ENCODE measurements at regions not wholly inside any gene's neighbourhood (a gene's known extent, or its start where the extent isn't known, plus 50 kb on each side); places are given as distances from the start of the nearest gene placed in this dataset.
"Not testable (repeated sequence)": the region's sequence is repeated elsewhere in the genome, so short reads cannot be mapped to it uniquely, and the experiment has no call there.

GRCh38 chr2:59856391-59856790 is 697.1 kb downstream of the BCL11A start:
- no peak for DNase-seq

- no peak for DNase-seq
Measured at GRCh38 chr2:59853032-59853431, 700.4 kb downstream of the BCL11A start.

GRCh38 chr2:59851836-59852475 is 701.5 kb downstream of the BCL11A start:
- DNase-seq = no peak

- DNase-seq = no peak
Measured at GRCh38 chr2:59850554-59850953, 702.9 kb downstream of the BCL11A start.

- DNase-seq = no peak
Measured at GRCh38 chr2:59833941-59834340, 719.5 kb downstream of the BCL11A start.

GRCh38 chr2:59830601-59831000 is 722.9 kb downstream of the BCL11A start:
- DNase-seq = no peak

GRCh38 chr2:59827677-59828076 is 725.8 kb downstream of the BCL11A start:
- DNase-seq = no peak

GRCh38 chr2:59826177-59826576 is 727.3 kb downstream of the BCL11A start:
- no peak for DNase-seq

GRCh38 chr2:59824314-59824713 is 729.1 kb downstream of the BCL11A start:
- no peak for DNase-seq

- no peak for DNase-seq
Measured at GRCh38 chr2:59816075-59816474, 737.4 kb downstream of the BCL11A start.

GRCh38 chr2:59810283-59810682 is 743.2 kb downstream of the BCL11A start:
- not testable (repeated sequence) for DNase-seq

GRCh38 chr2:59806486-59806885 is 747.0 kb downstream of the BCL11A start:
- DNase-seq = no peak

GRCh38 chr2:59804732-59805131 is 748.7 kb downstream of the BCL11A start:
- DNase-seq = no peak

- DNase-seq = no peak
Measured at GRCh38 chr2:59803586-59803985, 749.9 kb downstream of the BCL11A start.

- no peak for DNase-seq
Measured at GRCh38 chr2:59798687-59799232, 754.7 kb downstream of the BCL11A start.

- DNase-seq = no peak
Measured at GRCh38 chr2:59791004-59791618, 762.3 kb downstream of the BCL11A start.

- no peak for DNase-seq
Measured at GRCh38 chr2:59790186-59791003, 763.1 kb downstream of the BCL11A start.

GRCh38 chr2:59789523-59789922 is 763.9 kb downstream of the BCL11A start:
- DNase-seq = no peak

- no peak for DNase-seq
Measured at GRCh38 chr2:59787095-59787494, 766.4 kb downstream of the BCL11A start.

- no peak for DNase-seq
Measured at GRCh38 chr2:59786684-59787083, 766.8 kb downstream of the BCL11A start.

GRCh38 chr2:59779571-59779970 is 773.9 kb downstream of the BCL11A start:
- no peak for DNase-seq

GRCh38 chr2:59777120-59777519 is 776.3 kb downstream of the BCL11A start:
- no peak for DNase-seq

GRCh38 chr2:59776726-59777008 is 776.8 kb downstream of the BCL11A start:
- no peak for DNase-seq

- DNase-seq = no peak
Measured at GRCh38 chr2:59774821-59775433, 778.5 kb downstream of the BCL11A start.

Measured in hematopoietic multipotent progenitor cell treated with erythropoietin and hydrocortisone succinate and interleukin-3 and kit ligand, for 8 days (in vitro differentiated cells).